HG03565 (cell line): ENCODE measurements at regions not wholly inside any gene's neighbourhood (a gene's known extent, or its start where the extent isn't known, plus 50 kb on each side); places are given as distances from the start of the nearest gene placed in this dataset.
"Not testable (repeated sequence)": the region's sequence is repeated elsewhere in the genome, so short reads cannot be mapped to it uniquely, and the experiment has no call there.

Experiments
- ATAC-seq: cut with Tn5 transposase; IDR thresholded peaks from one replicate; pipeline ENCODE4 v1.9.1; 2021; ENCODE audit warnings: mild to moderate bottlenecking, moderate library complexity; ENCODE audit not compliant: unreplicated experiment

DNA sequence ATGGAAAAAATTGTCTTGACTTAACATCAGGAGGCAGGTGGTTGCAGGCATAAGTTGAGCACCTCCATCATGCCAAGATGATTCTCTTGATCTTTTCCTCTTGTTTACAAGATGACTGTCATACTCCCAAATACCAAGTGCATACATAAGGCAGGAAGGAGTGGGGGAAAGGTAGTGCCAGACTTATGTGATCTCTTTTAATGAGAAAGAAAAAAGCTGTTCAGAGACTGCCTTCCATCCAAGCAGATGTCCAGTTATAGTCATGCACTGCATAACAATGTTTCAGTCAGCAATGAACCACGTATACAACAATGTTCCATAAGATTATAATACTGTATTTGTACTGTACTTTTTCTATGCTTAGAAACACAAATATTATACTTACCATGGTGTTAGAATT lies 135.7 kb downstream of the EHF start:
- no peak for ATAC-seq

GRCh38 chr11:34755671-34756070 lies 134.8 kb downstream of the EHF start:
- no peak for ATAC-seq

DNA sequence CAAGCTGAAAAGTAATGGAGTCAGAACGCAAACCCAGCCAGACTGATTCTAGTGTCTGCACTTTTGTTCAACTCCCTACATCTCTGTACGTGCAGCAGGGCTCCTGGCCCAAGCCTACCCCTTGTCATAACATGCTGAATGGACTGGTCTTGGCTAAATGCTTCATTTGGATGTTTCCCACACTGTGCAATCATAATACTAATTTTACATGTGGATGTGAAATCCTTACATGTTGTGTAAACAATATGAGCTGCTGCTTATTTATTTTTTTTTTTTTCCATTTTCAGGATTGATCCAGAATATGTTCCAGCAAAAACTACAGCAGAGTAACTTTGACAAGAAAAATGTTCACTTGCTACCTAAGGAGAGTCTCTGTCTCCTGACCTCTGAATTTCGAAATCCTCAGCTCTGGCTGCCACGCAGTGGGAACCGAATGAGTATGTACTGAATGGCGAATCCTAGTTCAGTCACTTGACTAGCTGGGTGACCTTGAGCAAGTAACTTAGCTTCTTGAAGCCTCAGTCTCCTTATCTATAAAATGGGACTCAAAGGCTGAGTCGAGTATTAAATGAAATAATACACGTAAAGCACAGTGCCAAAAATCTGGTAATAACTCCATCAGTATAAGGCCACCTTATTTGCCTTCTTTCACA lies 133.4 kb downstream of the EHF start:
- no peak for ATAC-seq

DNA sequence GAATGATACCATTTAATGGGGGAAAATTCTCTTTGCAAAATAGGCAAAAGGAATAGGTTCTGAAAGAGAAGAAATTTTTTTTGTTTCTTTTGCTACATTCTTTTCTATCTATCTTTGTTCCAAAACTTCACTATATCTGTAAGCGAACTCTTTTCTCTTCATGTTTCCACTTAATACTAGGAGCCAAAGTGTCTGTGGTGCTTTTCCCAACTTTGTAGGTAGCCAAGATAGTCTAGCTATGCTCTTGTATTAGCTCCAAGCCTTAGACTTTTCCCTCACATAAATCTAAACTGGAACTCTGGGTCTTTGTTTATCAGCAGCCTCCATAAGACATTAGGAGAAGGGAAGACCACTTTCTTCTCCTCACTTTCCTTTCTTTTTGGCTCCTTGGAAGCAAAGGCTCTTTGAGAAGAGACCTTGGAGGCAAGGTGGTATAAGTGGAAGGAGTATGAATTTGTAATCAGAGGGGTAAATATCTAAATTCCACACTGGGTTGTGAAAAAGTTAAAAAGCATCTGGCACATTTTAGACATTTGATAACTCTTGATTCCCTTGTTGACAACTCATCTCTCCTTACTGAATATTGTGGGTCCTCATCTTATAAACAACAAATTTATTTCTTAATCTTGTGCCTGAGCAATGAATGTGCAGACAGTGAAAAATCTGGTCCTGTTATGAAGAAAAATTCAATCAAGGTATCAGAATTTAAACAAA lies 130.0 kb downstream of the EHF start:
- ATAC-seq, result no peak

- no peak for ATAC-seq
Measured at GRCh38 chr11:34749666-34750659, 129.1 kb downstream of the EHF start.

DNA sequence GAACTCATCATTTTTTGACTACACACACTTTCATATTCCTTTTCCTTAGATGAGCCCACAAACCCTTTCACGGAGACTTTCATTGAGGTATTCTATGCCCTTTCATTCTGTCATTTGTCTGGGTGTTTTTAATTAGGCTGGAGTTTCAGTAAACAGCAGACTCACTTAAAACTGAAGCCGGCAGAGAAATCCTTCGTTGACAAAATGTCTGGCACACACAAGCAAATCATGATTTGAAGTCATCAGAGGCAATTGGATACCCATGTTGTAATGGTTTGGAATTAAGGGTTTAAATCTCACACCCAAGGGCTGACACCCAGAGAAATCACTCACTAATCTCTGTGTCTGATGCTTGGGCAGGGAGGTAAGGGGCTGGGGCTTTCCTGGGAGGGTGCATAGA lies 127.1 kb downstream of the EHF start:
- ATAC-seq, result no peak

GRCh38 chr11:34747251-34747650 lies 126.4 kb downstream of the EHF start:
- ATAC-seq, result no peak

- no peak for ATAC-seq
Measured at GRCh38 chr11:34745195-34745594, 124.3 kb downstream of the EHF start.

GRCh38 chr11:34744511-34744910 lies 123.6 kb downstream of the EHF start:
- no peak for ATAC-seq

GRCh38 chr11:34738237-34738636 lies 117.3 kb downstream of the EHF start:
- ATAC-seq, result no peak

DNA sequence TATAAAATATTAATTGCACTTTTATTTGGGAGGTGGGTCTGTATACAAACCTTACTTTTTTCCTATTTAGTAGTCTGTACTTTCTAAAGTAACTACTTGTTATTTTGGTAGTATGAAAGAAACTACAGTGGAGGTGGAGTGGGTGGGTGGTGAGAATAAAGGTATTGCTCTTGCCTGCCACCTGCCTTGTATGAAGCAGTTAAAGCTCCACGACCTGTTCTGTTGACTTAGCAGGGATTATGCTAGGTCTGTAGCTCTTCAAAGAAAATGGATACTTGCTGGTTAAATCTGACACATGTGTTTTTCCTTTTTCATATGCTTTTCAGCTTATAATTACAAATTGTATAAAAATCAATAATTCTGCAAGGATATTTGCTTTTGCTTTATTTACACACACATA lies 111.9 kb downstream of the EHF start:
- ATAC-seq, result no peak

GRCh38 chr11:34731603-34732002 lies 110.7 kb downstream of the EHF start:
- ATAC-seq, result no peak

GRCh38 chr11:34730544-34731295 lies 109.8 kb downstream of the EHF start:
- no peak for ATAC-seq

GRCh38 chr11:34728609-34729008 lies 107.7 kb downstream of the EHF start:
- ATAC-seq, result no peak

GRCh38 chr11:34727228-34727737 lies 106.4 kb downstream of the EHF start:
- no peak for ATAC-seq

DNA sequence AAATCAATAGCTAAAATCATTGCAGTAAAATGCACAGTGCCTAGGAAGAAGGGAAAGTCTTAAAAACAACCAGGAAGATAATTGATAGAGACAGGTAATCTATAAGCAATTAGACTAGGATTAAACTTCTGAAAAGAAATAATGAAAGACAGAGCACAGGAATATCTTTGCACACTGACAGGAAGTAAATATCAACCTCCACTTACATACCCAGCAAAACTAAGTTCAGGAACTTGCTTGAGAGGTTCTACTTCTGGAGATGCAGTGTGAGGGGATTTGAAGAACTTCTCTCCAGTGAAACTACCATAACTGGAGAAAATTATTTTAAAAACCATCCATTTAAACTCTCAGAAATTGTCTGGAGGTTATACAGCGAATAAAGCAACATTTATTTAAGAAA lies 104.1 kb downstream of the EHF start:
- ATAC-seq, result no peak

DNA sequence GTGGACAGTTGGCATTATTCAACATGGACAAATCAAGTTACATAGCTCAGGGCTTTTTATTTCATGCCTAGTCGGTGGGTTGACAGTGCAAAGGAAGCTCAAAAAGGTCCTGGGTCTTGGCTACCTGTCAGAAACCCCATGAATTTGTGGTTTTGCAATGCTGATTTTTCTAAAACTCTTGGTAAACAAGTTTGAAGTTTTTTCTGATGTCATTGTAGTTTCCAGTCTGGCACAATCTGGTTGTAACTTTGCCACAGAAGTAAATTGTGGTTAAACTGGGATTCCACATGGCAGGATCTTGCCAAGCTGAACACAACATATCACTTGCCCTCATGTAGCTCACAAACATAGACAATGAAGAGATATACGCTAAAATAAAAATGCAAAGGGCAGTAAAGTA lies 100.8 kb downstream of the EHF start:
- no peak for ATAC-seq

- ATAC-seq, result no peak
Measured at GRCh38 chr11:34719303-34719848, 98.5 kb downstream of the EHF start.

- not testable (repeated sequence) for ATAC-seq
Measured at GRCh38 chr11:34713631-34714030, 92.7 kb downstream of the EHF start.
